Vagina (tissue), 2 donors: ENCODE measurements at regions not wholly inside any gene's neighbourhood (a gene's known extent, or its start where the extent isn't known, plus 50 kb on each side); places are given as distances from the start of the nearest gene placed in this dataset.
A peak's percentile ranks its signal among the peaks of the same experiment; 100 is the strongest.

ENCODE experiments used
- DNase-seq, 2 donors: peaks; one replicate each; pipeline ENCODE4 v3.0.0-alpha.2; 2017; ENCODE audit errors: extremely low spot score in 2 of 2
- H3K27ac ChIP-seq: fragments of 200-600 bp; sonication (generic); one replicate; pipeline ENCODE4 v1.5.1; 2019
- H3K27me3 ChIP-seq: fragments of 200-600 bp; sonication (generic); one replicate; pipeline ENCODE4 v1.5.1; 2019
- H3K36me3 ChIP-seq, 2 donors: fragments of 200-600 bp; sonication (generic); one replicate each; pipeline ENCODE4 v1.5.1; 2017 to 2019
- H3K4me1 ChIP-seq: fragments of 200-600 bp; sonication (generic); one replicate; pipeline ENCODE4 v1.5.1; 2019
- H3K4me3 ChIP-seq, 2 donors: fragments of 200-600 bp; sonication (generic); 1 replicate in 1 of 2; 2 replicates in 1 of 2; pipeline ENCODE4 v1.5.1; 2016 to 2019
- H3K9me3 ChIP-seq: fragments of 200-600 bp; sonication (generic); one replicate; pipeline ENCODE4 v1.5.1; 2019
- POLR2A ChIP-seq, 2 donors: fragments of 450-650 bp; IDR thresholded peaks; one replicate each; pipeline ENCODE4 v1.6.1; 2017; ENCODE audit warnings: antibody characterized with exemption in 2 of 2, mild to moderate bottlenecking in 2 of 2, moderate library complexity in 2 of 2
- POLR2AphosphoS5 ChIP-seq, 2 donors: sonication (generic); formaldehyde crosslinking; IDR thresholded peaks; one replicate each; pipeline ENCODE4 v1.9.0; 2017; ENCODE audit warnings: antibody characterized with exemption in 2 of 2, mild to moderate bottlenecking in 2 of 2, low read depth in 1 of 2; ENCODE audit not compliant: insufficient read depth in 1 of 2
- intact Hi-C: fragments of 100-400 bp; cut with DNase I; formaldehyde crosslinking; loops from one replicate; pipeline ENCODE4 v1.15.1; 2023
- TF ChIP-seq, protein P1 (sequence below), 3 experiments: fragments of 450-650 bp in 2 of 3; fragments of 200-600 bp in 1 of 3; sonication (generic) in 1 of 3; IDR thresholded peaks; one replicate each; pipeline ENCODE4 v1.5.1; 2017 to 2019; ENCODE audit warnings: antibody characterized with exemption in 3 of 3, mild to moderate bottlenecking in 2 of 3, moderate library complexity in 2 of 3

DNA sequence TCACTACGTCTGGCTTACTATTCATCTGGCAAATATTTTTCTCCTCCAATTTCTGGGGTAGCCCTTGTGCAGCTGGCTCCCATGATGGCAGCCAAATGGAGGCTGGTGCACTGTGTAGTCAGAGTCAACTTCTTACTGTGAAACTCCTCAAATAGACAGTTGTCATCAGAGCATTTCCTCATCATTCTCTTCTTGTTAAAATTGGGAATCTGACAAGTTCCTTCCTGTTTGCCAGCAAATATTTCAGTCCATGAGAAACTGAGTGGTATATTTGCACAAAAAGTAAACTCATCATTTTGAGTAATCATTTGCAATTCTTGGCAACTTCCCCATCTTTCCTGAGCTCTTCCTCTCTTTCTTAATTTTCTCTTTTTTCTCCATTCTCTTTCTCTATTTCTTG is 394.9 kb upstream of the RGS17 start:
- intact Hi-C loops = no loop called here
- no peak for DNase-seq
- Histone ChIP-seq H3K27me3 (no peaks in the 10 kb centered on the region), H3K9me3 (no peaks in the 10 kb centered on the region), H3K4me1 (no peaks in the 10 kb centered on the region), H3K36me3 (no peaks in the 10 kb centered on the region), H3K27ac (no peak overlapping the region), H3K4me3 (no peak overlapping the region)
- TF ChIP-seq POLR2AphosphoS5 (IDR thresholded peaks at IDR 0.05; ENCODE audit: insufficient read depth in 1 of 2, low read depth in 1 of 2) (no peak), POLR2A (IDR thresholded peaks at IDR 0.05) (no peak)
- TF ChIP-seq, protein P1, sequence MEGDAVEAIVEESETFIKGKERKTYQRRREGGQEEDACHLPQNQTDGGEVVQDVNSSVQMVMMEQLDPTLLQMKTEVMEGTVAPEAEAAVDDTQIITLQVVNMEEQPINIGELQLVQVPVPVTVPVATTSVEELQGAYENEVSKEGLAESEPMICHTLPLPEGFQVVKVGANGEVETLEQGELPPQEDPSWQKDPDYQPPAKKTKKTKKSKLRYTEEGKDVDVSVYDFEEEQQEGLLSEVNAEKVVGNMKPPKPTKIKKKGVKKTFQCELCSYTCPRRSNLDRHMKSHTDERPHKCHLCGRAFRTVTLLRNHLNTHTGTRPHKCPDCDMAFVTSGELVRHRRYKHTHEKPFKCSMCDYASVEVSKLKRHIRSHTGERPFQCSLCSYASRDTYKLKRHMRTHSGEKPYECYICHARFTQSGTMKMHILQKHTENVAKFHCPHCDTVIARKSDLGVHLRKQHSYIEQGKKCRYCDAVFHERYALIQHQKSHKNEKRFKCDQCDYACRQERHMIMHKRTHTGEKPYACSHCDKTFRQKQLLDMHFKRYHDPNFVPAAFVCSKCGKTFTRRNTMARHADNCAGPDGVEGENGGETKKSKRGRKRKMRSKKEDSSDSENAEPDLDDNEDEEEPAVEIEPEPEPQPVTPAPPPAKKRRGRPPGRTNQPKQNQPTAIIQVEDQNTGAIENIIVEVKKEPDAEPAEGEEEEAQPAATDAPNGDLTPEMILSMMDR (IDR thresholded peaks at IDR 0.05) = no peak

DNA sequence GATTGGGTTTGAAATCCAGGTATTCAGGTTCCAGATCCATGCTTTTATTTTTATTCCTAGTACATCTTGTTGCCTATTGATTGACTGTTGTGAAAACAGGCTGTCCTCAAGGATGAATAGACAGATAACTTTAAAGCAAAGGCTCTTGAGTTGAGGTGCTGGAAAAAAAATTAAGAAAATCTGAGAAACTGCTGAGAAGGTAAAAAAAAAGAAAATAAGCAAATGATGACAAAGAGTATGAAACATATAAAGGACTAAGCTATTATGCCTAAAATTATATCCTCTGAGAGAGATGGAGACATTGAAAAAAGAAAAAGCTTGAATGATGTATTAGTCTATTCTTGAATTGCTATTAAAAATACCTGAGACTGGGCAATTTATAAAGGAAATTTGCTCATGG is 392.3 kb upstream of the RGS17 start:
- no peak for DNase-seq
- Histone ChIP-seq H3K4me3 (no peak overlapping the region), H3K27ac (no peak overlapping the region), H3K36me3 (no peaks in the 10 kb centered on the region), H3K9me3 (no peaks in the 10 kb centered on the region), H3K27me3 (no peaks in the 10 kb centered on the region), H3K4me1 (no peaks in the 10 kb centered on the region)
- TF ChIP-seq, protein P1 (IDR thresholded peaks at IDR 0.05) = no peak
- no peak for TF ChIP-seq POLR2AphosphoS5 (IDR thresholded peaks at IDR 0.05; ENCODE audit: insufficient read depth in 1 of 2, low read depth in 1 of 2)
- intact Hi-C loops = no loop called here

DNA sequence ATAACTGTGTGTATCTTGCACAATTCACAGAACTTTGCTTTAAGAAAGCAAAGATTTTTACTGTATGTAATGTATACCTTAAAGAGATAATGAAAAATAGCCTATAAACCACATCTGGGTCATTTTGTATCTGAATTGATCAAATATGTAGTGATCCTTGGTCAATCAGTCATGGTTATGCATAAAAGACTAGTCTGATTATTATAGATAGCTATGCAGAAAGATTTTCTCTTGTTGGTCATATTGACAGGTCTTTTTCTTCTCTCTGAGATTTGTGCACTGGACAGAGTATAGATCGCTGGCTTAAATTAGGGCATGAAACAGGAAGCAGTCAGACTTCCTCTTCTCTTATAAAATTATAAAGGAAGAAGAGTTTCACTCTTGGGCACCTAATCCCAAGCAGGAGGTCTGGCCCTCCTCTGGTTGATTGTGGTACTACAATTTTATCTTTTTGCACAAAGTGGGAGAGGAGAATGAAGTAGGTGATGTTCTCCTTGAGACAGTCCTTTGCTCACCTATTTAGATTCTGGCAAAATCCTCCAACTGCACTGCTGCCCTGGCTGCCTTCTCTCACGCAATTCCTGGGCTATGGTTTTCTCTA is 380.9 kb upstream of the RGS17 start:
- Histone ChIP-seq H3K4me3 (no peak overlapping the region), H3K27me3 (no peaks in the 10 kb centered on the region), H3K4me1 (no peaks in the 10 kb centered on the region), H3K9me3 (no peaks in the 10 kb centered on the region), H3K27ac (no peak overlapping the region), H3K36me3 (no peaks in the 10 kb centered on the region)
- intact Hi-C loops = no loop called here
- DNase-seq = no peak
- no peak for TF ChIP-seq POLR2AphosphoS5 (IDR thresholded peaks at IDR 0.05; ENCODE audit: insufficient read depth in 1 of 2, low read depth in 1 of 2)
- no peak for TF ChIP-seq POLR2A (IDR thresholded peaks at IDR 0.05)
- TF ChIP-seq, protein P1 (IDR thresholded peaks at IDR 0.05) = peak in 1 of 3 experiments; percentile 28

DNA sequence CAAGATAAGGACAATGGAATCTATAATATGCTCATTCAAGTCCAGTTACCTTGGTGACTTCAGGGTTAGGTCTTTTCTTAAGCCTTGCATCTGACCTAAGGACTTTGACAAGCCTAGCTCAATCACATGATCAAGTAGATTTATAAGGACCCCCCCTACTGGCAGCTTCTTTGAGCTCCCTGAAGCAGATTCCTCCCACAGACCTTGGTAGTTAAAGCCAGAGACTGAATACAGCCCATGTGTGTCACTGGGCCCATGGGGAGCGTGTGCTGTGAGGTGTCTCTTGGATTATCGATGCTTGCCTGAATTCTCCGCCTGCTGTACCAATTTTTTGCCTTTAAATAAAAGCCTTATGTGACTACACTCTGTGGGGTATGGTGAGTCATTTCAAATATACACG is 372.7 kb upstream of the RGS17 start:
- H3K4me1 ChIP-seq = no peaks in the 10 kb centered on the region
- H3K27me3 ChIP-seq = no peaks in the 10 kb centered on the region
- no peaks in the 10 kb centered on the region for H3K36me3 ChIP-seq
- H3K4me3 ChIP-seq = no peak overlapping the region
- H3K27ac ChIP-seq = no peak overlapping the region
- H3K9me3 ChIP-seq = no peaks in the 10 kb centered on the region
- intact Hi-C loops = no loop called here
- no peak for DNase-seq
- TF ChIP-seq, protein P1 (IDR thresholded peaks at IDR 0.05) = no peak
- no peak for TF ChIP-seq POLR2AphosphoS5 (IDR thresholded peaks at IDR 0.05; ENCODE audit: insufficient read depth in 1 of 2, low read depth in 1 of 2)
- TF ChIP-seq POLR2A (IDR thresholded peaks at IDR 0.05) = no peak

DNA sequence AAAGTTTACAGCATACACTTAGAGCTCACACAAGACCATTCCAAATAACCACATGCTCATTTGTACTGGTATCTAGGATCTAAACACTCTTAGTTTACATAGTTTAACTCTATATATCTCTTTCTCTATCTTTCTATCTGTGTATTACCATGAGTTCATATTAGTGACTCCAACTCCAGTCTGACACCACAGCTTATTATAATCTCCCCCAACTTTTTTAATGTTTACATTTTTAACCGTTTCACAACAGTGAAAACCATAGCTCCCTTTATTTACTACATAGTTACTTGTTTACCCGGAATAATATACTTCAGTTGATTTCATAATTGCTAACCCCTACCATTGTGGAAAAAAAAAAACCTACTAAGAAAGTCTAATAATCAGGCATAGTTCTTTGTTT is 362.4 kb upstream of the RGS17 start:
- Histone ChIP-seq H3K36me3 (no peaks in the 10 kb centered on the region), H3K9me3 (peaks cover 2% of the 10 kb centered on the region), H3K27ac (no peak overlapping the region), H3K27me3 (no peaks in the 10 kb centered on the region), H3K4me1 (no peaks in the 10 kb centered on the region), H3K4me3 (no peak overlapping the region)
- intact Hi-C loops = no loop called here
- DNase-seq = no peak
- TF ChIP-seq, protein P1 (IDR thresholded peaks at IDR 0.05) = no peak
- no peak for TF ChIP-seq POLR2A (IDR thresholded peaks at IDR 0.05)
- TF ChIP-seq POLR2AphosphoS5 (IDR thresholded peaks at IDR 0.05; ENCODE audit: insufficient read depth in 1 of 2, low read depth in 1 of 2) = no peak
